HG02610 (cell line): ENCODE measurements at regions not wholly inside any gene's neighbourhood (a gene's known extent, or its start where the extent isn't known, plus 50 kb on each side); places are given as distances from the start of the nearest gene placed in this dataset.

Experiments
- ATAC-seq: cut with Tn5 transposase; IDR thresholded peaks from one replicate; pipeline ENCODE4 v1.9.1; 2021; ENCODE audit warnings: mild to moderate bottlenecking, moderate library complexity; ENCODE audit not compliant: unreplicated experiment

DNA sequence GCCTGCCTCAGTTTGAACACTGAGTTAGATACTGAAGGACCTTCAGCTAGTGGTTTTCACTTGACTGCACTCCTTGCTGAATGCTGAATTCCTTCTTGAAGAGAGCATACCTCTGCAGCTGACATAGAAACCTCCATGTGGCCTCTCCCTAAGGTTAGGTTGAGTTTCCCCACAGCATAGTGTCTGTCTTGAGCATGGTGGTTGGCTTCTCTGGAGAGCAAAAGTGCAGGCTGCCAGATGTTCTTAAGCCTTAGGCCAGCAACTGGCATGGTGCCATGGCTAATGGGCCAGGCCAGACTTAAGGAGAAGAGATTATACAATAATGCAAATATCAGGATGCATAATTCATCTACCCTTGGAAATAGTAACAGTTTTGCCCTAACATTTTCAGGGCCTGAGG is 545.6 kb upstream of the ZNF385D start:
- no peak for ATAC-seq

DNA sequence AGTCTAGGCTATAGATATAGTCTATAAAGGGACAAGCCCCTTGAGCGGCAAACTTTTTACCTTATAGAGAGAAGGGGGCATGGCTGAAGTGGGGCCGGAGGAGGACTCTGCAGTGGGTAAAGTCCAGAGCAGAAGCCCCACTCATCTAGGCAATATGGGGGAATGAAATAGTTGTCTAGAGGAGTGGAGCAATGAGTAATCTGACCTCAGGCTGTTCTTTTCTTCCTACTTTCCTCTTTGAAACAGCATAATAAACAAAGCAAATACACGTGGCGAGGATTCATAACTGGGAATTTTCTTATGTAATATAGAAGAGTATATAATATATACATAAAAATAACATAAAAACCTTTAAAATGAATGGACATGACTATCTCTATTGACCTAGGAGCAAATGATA is 546.4 kb upstream of the ZNF385D start:
- ATAC-seq = no peak

DNA sequence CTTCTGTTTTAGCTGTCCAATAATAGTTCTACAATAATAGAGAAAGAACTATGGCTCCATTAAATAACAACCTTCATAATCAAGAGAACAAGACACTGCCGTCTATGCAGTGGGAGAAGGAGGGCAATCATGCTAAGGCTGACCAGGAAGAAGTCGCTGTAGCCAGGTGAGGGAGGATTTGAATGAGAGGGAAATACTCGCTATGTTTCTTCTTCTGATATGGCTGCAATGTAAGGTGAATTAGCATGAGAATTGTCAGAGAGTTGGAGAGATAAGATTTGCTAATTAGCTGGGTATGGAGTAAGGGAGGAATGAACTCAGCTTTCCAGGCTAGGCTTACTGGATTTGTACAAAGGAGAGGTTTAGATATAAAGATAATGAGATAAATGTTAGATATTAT is 555.4 kb upstream of the ZNF385D start:
- no peak for ATAC-seq

DNA sequence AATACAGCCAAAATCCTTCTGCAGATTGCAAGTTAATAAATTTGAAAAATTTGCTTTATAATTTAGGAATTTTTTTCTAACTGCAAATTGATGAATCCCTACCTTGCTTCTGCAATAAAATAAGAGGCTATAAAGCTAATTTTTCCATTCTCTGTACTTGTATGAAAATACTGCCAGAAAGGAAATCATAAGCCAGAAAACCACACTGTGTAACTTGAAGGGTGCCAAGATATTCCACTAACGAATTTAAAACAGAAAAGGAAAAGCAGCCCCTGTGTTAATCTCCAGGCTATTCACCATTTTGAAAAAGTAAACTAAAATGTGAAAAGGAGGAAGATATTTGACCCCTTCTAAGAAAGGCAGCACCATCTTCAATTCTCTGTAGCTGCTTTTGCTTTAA is 557.9 kb upstream of the ZNF385D start:
- ATAC-seq = no peak

DNA sequence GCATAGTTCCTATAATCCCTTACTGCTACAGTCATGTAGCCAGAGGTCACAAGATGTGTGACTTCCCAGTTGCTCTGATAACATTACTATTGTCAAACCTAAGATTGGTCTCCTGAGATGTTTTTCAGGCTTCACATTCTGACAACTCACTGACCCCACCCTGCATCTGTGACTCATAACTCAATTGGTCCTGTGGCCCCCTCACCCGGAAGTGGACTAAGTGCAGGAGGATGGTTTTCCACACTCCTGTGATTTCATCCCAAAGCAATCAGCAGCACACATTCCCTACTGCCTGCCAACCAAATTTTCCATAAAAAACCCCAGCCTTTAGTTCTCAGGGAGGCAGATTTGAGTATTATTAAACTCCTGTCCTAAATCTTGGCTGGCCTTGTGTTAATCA is 564.9 kb upstream of the ZNF385D start:
- no peak for ATAC-seq

DNA sequence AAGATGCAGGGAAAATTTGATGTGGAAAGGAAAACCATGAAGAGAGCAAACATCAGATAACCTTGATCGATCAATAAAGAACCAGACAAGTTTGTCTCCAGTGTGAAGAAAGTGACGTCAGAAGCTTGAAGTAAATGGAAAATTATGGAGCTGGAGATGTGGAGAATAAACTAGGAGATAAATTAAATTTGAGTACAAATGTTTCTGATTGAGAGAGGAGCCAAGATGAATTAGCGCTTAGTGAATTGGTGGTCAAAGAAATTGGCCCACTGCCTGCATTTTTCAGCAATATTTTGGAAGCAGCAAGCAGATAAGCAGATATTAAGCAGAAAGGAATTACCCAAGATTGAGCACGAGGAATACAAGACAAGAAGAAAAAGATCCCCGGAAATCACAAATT is 567.3 kb upstream of the ZNF385D start:
- no peak for ATAC-seq

DNA sequence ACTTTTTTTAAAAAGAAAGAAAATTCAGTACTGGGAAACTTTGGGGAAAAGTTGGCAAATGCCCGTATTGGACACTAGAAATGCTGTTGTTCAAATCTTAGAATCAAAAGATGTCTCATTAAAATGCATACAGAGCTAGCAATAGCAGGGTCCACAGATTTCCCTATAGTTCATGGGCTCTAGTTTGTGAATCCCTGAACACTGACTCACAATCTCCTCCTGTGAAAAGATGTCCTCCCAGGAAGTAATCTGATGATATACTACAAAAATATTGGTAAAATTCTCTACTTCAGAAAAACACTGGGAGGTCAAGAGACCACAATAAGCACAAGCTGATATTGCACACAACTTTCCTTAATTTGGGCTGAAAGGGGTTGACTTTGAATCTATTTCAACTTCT is 568.4 kb upstream of the ZNF385D start:
- ATAC-seq = no peak

DNA sequence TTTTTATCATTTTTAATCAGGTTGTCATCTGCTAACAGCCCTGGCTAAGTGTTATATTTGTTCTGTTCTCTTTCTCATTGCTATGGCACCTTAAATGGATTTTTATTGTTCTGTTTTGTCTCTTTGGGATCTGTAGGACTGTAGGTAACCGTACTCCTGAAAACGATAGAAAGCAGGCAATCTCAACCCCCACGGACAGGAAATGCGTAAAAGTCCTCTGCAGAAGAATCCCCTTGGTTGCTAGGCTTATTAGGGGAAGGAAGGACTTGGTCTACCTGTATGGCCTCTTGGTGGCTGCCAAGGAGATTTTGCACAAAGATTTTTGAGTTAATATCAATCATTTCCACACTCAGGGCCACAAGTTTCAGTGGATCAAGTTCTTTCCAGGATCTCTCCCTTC is 571.9 kb upstream of the ZNF385D start:
- ATAC-seq = no peak

DNA sequence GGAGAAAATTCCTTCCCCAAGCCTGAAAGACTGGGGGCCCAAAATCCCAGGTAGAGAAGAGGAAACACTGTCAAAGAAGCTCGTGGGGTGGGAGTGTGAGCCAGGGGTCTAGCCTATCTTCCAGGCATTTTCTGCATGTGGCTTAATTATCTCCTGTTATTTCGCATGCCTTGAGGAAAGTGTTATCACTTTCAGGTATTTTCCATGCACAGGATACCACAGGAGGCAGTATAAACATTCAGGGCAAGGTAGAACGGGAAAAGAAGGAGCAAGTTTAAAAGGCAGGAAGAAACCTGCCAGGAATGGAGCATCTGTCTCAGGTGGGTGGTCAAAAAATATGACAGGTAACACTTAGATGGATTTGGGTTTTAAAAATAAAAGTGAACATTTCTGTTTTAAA is 575.3 kb upstream of the ZNF385D start:
- ATAC-seq = no peak

DNA sequence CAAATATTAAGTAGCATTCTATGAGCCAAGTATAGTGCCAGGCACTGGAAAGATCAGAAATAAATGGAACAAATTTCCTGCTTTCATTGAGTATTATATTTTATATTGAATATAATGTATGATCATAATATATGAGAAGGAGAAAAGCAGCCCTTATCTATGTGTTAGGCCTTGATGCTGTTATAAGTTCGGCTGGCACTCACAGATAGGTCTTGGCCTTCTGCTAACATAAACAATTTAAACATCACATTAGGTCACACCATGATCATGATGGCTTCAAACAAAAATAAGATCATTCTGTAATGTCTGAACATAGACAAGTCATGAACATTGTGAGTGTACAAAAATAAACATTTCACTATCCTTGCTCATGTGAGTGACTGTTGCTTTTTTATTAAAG is 584.0 kb upstream of the ZNF385D start:
- ATAC-seq = no peak

DNA sequence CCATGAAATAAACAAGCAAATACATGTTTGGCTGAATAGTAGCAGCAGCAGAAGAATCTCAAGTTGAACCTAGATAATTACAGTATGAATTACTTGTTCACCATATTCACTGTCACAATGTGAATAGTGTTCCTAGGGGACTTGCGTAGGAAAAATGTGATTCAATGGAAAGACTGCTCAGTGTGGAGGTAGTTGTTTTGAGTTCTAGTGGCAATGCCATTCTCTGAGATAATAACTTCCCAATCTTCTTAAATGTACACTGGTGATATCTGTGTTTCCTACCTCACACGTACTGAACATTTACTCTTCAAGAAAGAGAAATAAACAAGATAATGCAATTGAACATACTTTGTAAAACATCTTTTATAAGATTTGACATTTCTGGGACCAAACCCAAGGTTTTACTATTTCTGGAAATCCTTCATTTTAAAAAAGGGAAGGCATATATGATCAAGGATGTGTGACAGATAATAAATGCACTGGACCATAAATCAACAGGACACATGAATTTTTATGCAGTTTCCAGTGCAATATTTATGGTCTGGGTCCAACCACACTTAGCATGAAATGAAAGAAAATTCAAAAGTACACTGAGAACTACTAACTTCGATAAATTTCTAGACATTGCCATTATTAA is 598.3 kb upstream of the ZNF385D start:
- no peak for ATAC-seq

DNA sequence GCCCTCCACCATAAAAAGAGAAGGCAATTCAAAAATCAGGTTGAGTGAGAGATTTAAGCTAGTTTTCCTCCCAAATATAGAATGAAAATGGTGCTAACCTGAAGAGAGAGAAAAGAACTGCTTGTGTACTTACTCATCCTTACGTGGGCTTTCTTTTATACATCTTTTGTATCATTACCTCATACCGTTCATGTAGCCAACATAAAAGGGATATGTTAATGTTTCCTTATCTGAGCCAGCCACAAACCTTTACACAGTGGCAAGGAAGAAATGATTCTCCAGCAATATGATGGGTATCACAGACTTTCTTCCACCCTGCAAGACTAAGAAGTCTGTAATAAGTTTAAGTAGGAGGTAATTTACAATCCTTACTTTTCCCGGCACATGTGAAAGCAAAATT is 600.8 kb upstream of the ZNF385D start:
- no peak for ATAC-seq

DNA sequence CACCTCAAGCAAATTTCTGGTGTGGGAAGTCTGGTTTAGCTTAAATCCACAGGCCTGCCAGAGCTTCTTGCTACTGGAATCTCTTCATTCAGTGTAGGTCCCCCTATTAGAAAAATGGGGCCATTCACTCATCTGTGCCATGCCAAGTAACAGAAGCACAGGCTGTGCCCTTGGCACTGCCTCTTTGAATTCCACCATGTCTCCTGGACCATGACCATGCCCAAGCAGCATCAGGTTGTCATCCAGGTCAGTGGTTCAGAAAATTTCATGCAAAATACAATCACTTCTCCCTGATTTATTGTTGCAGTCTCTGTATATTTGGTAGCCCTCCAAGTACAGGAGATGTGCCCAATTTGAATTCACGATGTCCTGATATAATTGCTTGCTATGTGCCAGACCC is 602.1 kb upstream of the ZNF385D start:
- no peak for ATAC-seq

DNA sequence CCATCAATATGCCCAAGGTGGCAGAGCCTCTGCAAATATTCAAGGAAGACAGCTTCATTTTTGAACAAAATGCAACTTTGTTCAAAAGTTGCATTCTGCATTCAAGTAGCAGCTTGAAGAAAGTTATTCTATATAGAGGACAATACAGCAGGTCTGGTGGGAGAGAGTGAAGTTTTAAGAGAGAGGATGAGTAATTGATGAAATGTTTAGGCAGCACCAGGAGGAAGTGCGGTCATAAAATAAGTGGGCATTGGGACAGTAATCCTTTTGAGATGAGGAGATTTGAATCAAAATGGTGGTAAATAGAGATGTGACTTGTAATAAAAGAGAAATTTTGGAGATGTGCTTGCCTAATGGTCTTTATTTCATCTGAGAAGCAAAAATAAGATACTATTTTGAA is 607.3 kb upstream of the ZNF385D start:
- no peak for ATAC-seq

DNA sequence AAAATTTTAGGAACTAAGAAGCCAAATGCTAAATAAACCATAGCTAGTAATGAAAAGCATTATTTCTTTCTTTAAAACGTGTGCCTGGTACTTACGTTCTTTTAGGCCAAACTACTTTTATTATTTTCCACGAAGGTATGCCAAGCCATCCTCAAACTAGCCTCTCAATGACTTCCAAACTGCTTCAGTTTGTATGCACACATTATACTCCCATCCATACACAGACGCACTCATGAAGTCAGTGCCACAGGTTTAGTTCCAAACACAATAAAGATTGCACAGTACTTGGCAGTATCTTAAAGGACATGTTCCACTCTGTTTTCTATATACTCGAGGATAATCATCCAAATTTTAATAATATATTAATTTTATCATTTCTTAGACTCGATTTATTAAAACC is 609.2 kb upstream of the ZNF385D start:
- no peak for ATAC-seq

DNA sequence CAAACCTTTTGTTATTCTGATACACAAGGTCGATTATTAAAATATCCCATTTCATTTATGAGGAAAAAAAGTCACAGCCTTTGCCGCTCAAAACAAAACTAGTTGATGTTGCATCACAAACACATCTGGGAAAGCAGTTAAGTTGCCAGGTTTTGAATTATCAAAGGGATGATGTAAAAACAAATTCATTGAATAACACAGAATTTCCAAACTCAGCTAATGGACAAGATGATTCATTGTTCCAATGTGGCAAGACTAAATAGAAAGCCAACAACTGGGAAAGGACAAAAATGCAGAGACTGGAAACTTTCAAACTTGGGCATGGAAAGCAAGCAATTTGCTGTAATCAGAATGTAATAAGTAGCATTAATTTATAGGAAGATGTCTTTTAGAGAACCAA is 610.0 kb upstream of the ZNF385D start:
- no peak for ATAC-seq

DNA sequence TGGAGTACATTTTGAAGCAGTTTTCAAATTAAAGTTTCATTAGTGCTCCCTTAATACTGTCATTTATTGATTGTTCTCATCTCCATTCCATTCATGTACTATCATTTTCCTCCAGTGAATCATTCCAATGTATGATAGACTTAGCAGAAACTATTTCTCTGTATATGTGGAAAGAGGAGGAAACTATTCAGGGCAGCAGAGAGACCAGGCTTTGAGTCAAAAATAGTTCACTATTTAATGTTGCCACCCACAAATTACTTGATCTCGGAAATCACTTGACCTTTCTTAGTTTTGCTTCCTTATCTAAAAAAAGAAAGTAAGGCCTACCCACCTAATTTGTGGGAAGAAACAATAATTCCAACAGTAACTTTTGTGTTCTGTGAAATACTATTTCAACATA is 610.5 kb upstream of the ZNF385D start:
- ATAC-seq = no peak

DNA sequence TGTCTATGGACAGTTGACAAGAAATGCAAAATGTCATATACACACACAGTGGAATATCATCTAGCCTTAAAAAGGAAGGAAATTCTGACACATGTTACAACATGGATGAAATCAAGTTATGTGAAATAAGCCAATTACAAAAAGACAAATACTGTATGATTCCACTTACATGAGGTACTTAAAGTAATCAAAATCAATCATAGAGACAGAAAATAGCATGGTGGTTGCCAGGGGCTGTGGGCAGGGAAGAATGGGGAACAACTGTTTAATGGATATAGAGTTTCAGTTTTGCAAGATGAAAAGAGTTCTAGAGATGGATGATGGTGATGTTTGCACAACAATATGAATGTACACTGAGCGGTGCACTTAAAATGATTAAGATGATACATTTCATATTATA is 613.8 kb upstream of the ZNF385D start:
- ATAC-seq = no peak

DNA sequence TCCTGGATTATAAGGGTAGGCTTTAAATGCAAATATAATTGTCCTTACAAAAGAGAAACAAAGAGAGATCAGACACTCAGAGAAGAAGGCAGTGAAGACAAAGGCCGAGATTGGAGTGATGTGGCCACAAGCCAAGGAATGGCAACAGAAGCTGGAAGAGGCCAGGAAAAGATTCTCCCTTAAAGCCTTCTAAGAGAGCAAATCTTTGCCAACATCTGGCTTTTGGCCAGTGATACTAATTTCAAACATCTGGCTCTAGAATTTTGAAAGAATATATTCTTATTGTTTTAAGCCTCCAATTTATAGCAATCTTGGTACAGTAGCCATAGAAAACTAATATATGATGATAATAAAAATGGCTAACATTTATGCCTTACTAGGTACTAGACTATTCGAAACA is 615.8 kb upstream of the ZNF385D start:
- ATAC-seq = no peak

DNA sequence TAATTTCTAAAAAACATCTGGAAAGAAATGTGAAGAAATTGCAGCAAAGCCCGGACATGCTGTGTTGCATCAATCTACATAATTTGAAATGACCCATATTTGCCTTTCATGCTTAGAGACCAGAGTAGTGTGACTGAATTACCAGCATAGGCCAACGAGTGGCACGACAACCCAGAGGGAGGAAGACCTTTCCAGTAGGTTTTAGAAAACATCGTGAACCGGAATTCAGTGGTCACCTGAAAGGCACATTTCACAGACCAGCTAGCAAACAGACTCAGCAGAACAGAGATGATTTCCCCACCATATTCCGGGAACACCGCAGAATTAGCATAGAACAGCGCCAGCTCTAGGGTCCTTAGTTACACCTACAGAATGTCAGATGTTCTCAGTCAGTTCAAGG is 620.0 kb upstream of the ZNF385D start:
- no peak for ATAC-seq

DNA sequence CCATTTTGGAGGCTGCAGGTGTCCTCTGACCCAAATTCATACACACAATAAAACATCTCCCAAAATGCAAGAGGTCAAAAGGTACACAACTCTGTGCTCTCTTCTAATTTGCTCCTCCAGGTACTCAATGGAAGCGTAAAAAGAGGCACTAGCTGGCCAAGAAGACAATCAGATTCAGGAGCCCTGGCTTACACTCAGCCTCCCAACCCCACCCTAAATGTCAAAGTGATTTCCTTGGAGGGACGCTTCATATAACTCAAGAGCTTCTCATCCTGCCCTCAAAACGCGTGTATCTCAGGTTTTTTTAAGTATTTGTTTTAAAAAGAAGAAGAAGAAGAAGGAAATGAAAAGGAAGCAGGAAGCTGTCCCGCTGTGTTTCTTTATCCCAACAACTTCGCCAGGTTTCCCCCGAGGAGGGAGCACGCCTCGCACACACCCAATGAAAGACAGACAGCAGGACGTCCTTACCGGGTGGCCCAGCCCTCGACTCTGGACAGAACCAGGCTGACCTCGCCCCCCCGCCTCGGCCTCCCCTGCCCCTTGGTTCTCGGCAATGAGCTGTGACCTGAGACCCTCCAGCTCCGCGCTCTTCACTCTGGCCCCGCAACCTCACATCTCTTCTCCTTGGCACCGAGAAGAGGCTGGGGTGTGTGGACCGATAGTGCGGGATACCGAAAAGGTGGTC is 620.7 kb upstream of the ZNF385D start:
- ATAC-seq = no peak

DNA sequence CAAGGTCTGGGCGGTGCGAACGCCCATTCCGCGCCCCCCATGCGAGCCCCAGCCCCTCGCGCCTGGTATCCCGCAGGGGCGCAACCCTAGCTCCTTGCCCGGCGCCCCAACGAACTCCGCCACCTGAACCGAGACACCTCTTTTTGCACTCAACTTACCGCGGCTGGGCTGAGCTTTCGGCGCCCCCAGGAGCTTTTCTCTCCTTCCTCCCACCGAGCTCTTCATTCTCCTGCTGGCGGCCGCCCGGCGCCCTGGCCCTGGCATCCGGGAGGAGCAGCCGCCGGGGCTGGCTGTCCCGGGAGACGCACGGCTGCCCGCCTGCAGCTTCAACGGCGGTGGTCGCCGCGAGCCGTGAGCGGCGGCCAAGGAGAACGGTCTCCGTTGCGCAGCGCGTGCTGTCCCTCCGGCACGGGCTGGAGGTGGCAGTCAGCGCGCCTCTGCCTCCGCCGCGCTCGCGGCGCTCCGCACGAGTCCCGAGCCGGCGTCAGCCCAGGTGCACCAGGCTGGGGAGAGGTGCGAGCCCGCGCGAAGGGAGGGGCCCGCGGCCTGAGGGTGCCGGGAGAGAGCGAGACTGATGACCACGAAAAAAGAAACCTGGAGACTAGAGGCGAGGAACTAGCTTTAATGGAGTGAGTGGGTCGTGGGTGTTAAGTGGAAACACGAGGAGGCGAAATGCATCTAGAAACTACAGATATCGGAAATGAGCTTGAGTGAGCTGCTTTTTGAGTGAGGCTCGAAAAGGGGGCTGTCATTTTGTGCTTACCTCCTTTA is 621.5 kb upstream of the ZNF385D start:
- no peak for ATAC-seq
